ENCODE measurements at regions not wholly inside any gene's neighbourhood (a gene's known extent, or its start where the extent isn't known, plus 50 kb on each side); places are given as distances from the start of the nearest gene placed in this dataset.
"Not testable (repeated sequence)": the region's sequence is repeated elsewhere in the genome, so short reads cannot be mapped to it uniquely, and the experiment has no call there.

- DNase-seq, result no peak
Observed at GRCh38 chr1:55800503-55800902, 585.3 kb upstream of the USP24 start.

- DNase-seq, result no peak
Observed at GRCh38 chr1:55793856-55794255, 578.7 kb upstream of the USP24 start.

- no peak for DNase-seq
Observed at GRCh38 chr1:55792870-55793269, 577.7 kb upstream of the USP24 start.

- DNase-seq, result no peak
Observed at GRCh38 chr1:55789466-55789865, 574.3 kb upstream of the USP24 start.

- no peak for DNase-seq
Observed at GRCh38 chr1:55786396-55786795, 571.2 kb upstream of the USP24 start.

- DNase-seq, result not testable (repeated sequence)
Observed at GRCh38 chr1:55784941-55785450, 569.8 kb upstream of the USP24 start.

GRCh38 chr1:55781944-55782482 is 566.8 kb upstream of the USP24 start:
- DNase-seq, result no peak

GRCh38 chr1:55781003-55781402 is 565.8 kb upstream of the USP24 start:
- no peak for DNase-seq

- no peak for DNase-seq
Observed at GRCh38 chr1:55777545-55777944, 562.4 kb upstream of the USP24 start.

- DNase-seq, result no peak
Observed at GRCh38 chr1:55775007-55775406, 559.8 kb upstream of the USP24 start.

- no peak for DNase-seq
Observed at GRCh38 chr1:55774446-55774845, 559.3 kb upstream of the USP24 start.

GRCh38 chr1:55773211-55773940 is 558.2 kb upstream of the USP24 start:
- no peak for DNase-seq

GRCh38 chr1:55768327-55768952 is 553.3 kb upstream of the USP24 start:
- DNase-seq, result no peak

GRCh38 chr1:55767171-55767570 is 552.0 kb upstream of the USP24 start:
- no peak for DNase-seq

- DNase-seq, result not testable (repeated sequence)
Observed at GRCh38 chr1:55765505-55765904, 550.3 kb upstream of the USP24 start.

GRCh38 chr1:55751776-55752175 is 536.6 kb upstream of the USP24 start:
- no peak for DNase-seq

GRCh38 chr1:55750628-55750995 is 535.4 kb upstream of the USP24 start:
- DNase-seq, result no peak

GRCh38 chr1:55749975-55750627 is 534.9 kb upstream of the USP24 start:
- no peak for DNase-seq

- DNase-seq, result no peak
Observed at GRCh38 chr1:55747408-55747841, 532.3 kb upstream of the USP24 start.

GRCh38 chr1:55746710-55747109 is 531.5 kb upstream of the USP24 start:
- no peak for DNase-seq

- DNase-seq, result no peak
Observed at GRCh38 chr1:55741516-55741915, 526.4 kb upstream of the USP24 start.

- DNase-seq, result no peak
Observed at GRCh38 chr1:55735106-55735505, 519.9 kb upstream of the USP24 start.

- no peak for DNase-seq
Observed at GRCh38 chr1:55726994-55727393, 511.8 kb upstream of the USP24 start.

GRCh38 chr1:55725378-55725777 is 510.2 kb upstream of the USP24 start:
- no peak for DNase-seq
